ENCODE measurements at regions not wholly inside any gene's neighbourhood (a gene's known extent, or its start where the extent isn't known, plus 50 kb on each side); places are given as distances from the start of the nearest gene placed in this dataset.
A peak's percentile ranks its signal among the peaks of the same experiment; 100 is the strongest.

GRCh38 chr21:15676935-15677334, 52.8 kb upstream of the USP25 start:
- no peak for TF ChIP-seq POLR2A (IDR thresholded peaks at IDR 0.05; ENCODE audit: low read length)
- no peak for TF ChIP-seq GATA1 (IDR thresholded peaks at IDR 0.05; ENCODE audit: low read depth, low read length)
- DNase-seq = no peak

GRCh38 chr21:15679630-15680029, 50.2 kb upstream of the USP25 start:
- peak in 1 of 2 experiments; percentile 12 for DNase-seq
- TF ChIP-seq GATA1 (IDR thresholded peaks at IDR 0.05; ENCODE audit: low read depth, low read length) = no peak

Measured in erythroblast (primary cell).